Testis (tissue), 2 donors: ENCODE measurements at regions not wholly inside any gene's neighbourhood (a gene's known extent, or its start where the extent isn't known, plus 50 kb on each side); places are given as distances from the start of the nearest gene placed in this dataset.

Source experiments
- DNase-seq: peaks from one replicate; pipeline ENCODE4 v3.0.0-alpha.2; 2019
- H3K27ac ChIP-seq, 2 donors: fragments of 200-600 bp; sonication (generic); one replicate each; pipeline ENCODE4 v1.5.1; 2019
- H3K27me3 ChIP-seq: fragments of 200-600 bp; sonication (generic); one replicate; pipeline ENCODE4 v1.5.1; 2019
- H3K36me3 ChIP-seq: fragments of 200-600 bp; sonication (generic); one replicate; pipeline ENCODE4 v1.5.1; 2017; ENCODE audit warnings: low read depth; ENCODE audit errors: missing control alignments
- H3K4me1 ChIP-seq: fragments of 200-600 bp; sonication (generic); one replicate; pipeline ENCODE4 v1.5.1; 2019
- H3K4me3 ChIP-seq, 2 donors: fragments of 200-600 bp; sonication (generic); one replicate each; pipeline ENCODE4 v1.5.1; 2017 to 2019
- H3K9me3 ChIP-seq: fragments of 200-600 bp; sonication (generic); one replicate; pipeline ENCODE4 v1.5.1; 2017
- POLR2A ChIP-seq: fragments of 450-650 bp; IDR thresholded peaks from one replicate; pipeline ENCODE4 v1.6.1; 2017; ENCODE audit warnings: antibody characterized with exemption, mild to moderate bottlenecking, moderate library complexity
- WGBS, 2 donors: methylation state at CpG; one replicate each; pipeline ENCODE4 v1.1.5; 2018; 5-methylcytosine and 5-hydroxymethylcytosine counted together
- intact Hi-C: fragments of 100-400 bp; cut with DNase I; formaldehyde crosslinking; loops from one replicate; pipeline ENCODE4 v1.15.1; 2023; ENCODE audit warnings: low total_unique reads
- TF ChIP-seq, protein P1 (sequence below), 3 experiments: fragments of 450-650 bp in 2 of 3; fragments of 200-600 bp in 1 of 3; sonication (generic) in 1 of 3; IDR thresholded peaks; one replicate each; pipeline ENCODE4 v1.5.1; 2016 to 2019; ENCODE audit warnings: antibody characterized with exemption in 3 of 3, mild to moderate bottlenecking in 2 of 3, moderate library complexity in 1 of 3

DNA sequence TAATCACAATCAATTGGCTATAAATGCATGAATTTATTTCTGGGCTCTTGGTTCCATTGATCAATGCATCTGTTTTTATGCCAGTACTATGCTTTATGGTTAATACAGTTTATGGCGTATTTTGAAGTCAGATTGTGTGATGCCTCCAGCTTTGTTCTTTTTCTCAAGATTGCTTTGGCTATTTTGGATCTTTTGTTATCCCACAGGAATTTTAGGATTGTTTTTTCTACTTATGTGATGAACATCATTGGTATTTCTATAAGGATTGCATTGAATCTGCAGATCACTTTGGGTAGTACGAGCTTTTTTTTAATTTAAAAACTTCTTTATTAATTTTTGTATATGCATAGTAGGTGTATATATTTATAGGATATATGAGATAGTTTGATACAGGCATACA is 338.7 kb upstream of the IGFBP7 start:
- 49 to 77% methylated on average over 2 of the region's 2 CpGs for WGBS, 2 donors
- TF ChIP-seq POLR2A: no peak
- no peaks in the 10 kb centered on the region for H3K4me1 ChIP-seq
- DNase-seq: no peak
- no peaks in the 10 kb centered on the region for H3K27me3 ChIP-seq
- no peaks in the 10 kb centered on the region for H3K36me3 ChIP-seq
- H3K4me3 ChIP-seq: no peak overlapping the region
- intact Hi-C loops: no loop called here
- H3K9me3 ChIP-seq: no peaks in the 10 kb centered on the region
- H3K27ac ChIP-seq: no peak overlapping the region

DNA sequence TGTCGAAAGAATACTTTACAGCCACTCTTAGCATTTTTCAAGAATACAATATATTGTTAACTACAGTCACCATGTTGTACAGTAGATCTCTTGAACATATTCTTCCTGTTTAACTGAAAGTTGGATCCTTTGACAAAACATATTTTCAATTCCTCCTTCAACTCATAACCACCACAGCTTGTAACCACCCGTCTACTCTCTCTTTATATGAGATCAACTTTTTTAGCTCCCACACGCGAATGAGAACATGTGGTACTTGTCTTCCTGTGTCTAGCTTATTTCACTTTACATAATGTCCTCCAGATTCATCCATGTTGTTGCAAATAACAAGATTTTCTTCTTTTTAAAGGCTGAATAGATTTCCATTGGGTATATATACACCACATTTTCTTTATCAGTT is 338.3 kb upstream of the IGFBP7 start:
- 85 to 87% methylated on average over 4 of the region's 4 CpGs for WGBS, 2 donors
- Histone ChIP-seq H3K4me1 (no peaks in the 10 kb centered on the region), H3K36me3 (no peaks in the 10 kb centered on the region), H3K27ac (no peak overlapping the region), H3K27me3 (no peaks in the 10 kb centered on the region), H3K4me3 (no peak overlapping the region), H3K9me3 (no peaks in the 10 kb centered on the region)
- no peak for DNase-seq
- TF ChIP-seq POLR2A: no peak
- TF ChIP-seq, protein P1, sequence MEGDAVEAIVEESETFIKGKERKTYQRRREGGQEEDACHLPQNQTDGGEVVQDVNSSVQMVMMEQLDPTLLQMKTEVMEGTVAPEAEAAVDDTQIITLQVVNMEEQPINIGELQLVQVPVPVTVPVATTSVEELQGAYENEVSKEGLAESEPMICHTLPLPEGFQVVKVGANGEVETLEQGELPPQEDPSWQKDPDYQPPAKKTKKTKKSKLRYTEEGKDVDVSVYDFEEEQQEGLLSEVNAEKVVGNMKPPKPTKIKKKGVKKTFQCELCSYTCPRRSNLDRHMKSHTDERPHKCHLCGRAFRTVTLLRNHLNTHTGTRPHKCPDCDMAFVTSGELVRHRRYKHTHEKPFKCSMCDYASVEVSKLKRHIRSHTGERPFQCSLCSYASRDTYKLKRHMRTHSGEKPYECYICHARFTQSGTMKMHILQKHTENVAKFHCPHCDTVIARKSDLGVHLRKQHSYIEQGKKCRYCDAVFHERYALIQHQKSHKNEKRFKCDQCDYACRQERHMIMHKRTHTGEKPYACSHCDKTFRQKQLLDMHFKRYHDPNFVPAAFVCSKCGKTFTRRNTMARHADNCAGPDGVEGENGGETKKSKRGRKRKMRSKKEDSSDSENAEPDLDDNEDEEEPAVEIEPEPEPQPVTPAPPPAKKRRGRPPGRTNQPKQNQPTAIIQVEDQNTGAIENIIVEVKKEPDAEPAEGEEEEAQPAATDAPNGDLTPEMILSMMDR (IDR thresholded peaks at IDR 0.05): no peak
- intact Hi-C loops: no loop called here

DNA sequence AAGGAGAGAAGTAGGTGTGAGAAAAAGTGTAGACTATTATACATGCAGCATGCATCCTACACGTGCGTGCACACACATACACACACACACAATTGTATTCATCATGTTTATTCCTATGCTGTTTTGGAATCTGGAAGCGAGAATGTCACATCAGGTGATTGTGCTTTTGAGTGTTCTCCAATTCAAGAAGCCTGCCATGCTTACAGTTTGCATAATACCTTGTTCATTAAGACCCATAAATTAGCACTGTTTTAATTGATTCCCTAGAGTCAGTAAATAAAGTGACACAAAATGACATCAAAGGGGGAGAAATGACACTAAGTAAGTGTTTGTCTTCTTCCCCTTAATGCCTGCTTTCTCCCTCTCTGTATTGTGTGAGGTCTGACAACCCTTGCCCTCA is 336.1 kb upstream of the IGFBP7 start:
- TF ChIP-seq, protein P1 (IDR thresholded peaks at IDR 0.05): no peak
- TF ChIP-seq POLR2A: no peak
- Histone ChIP-seq H3K27me3 (no peaks in the 10 kb centered on the region), H3K27ac (no peak overlapping the region), H3K4me3 (no peak overlapping the region), H3K36me3 (no peaks in the 10 kb centered on the region), H3K9me3 (no peaks in the 10 kb centered on the region), H3K4me1 (no peaks in the 10 kb centered on the region)
- DNase-seq: no peak
- intact Hi-C loops: no loop called here
- WGBS, 2 donors: 86 to 87% methylated on average over 3 of the region's 3 CpGs

DNA sequence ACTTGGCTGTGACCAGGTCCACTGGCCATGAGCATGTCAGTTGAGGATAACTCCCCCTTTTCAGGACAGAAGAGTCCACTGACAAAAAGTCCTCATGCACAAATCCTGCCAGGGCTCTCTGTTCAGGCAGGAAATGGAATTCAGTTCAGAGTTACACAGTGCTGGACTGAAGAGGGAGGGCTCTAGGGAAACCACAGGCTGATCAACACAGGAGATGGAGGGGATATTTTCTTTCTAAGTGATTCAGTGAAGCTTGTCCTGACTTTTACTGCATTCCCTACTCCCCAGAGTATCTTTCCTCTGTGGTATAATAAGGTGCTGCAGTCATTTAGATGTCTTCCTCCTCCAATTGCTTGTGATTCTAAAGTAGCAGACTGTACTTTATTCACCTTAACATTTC is 335.5 kb upstream of the IGFBP7 start:
- no peak overlapping the region for H3K4me3 ChIP-seq
- H3K27me3 ChIP-seq: no peaks in the 10 kb centered on the region
- DNase-seq: no peak
- H3K9me3 ChIP-seq: no peaks in the 10 kb centered on the region
- no peaks in the 10 kb centered on the region for H3K4me1 ChIP-seq
- TF ChIP-seq, protein P1 (IDR thresholded peaks at IDR 0.05): no peak
- TF ChIP-seq POLR2A: no peak
- intact Hi-C loops: no loop called here
- H3K27ac ChIP-seq: no peak overlapping the region
- no peaks in the 10 kb centered on the region for H3K36me3 ChIP-seq

DNA sequence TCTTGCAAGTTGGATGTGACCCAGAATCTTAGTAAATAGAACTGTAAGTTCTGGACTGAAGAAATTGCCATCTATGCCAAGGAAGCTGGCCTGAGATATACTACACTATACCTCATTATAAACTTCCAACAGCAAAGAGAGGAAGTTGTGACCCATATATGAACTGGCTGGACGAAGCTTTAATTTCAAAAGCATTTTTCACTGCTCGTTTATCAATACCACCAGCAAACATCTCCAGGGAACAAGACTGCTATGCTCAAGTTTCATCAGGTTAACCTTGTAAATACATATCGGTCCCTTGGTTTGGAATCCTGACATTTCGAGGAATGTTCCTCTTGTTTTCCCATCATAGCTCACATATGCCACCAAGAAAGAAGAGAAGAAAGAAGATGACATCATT is 334.5 kb upstream of the IGFBP7 start:
- Histone ChIP-seq H3K27me3 (no peaks in the 10 kb centered on the region), H3K27ac (no peak overlapping the region), H3K36me3 (no peaks in the 10 kb centered on the region), H3K4me3 (no peak overlapping the region), H3K9me3 (no peaks in the 10 kb centered on the region), H3K4me1 (no peaks in the 10 kb centered on the region)
- WGBS, 2 donors: 62 to 73% methylated on average over 4 of the region's 4 CpGs
- no peak for TF ChIP-seq POLR2A
- TF ChIP-seq, protein P1 (IDR thresholded peaks at IDR 0.05): no peak
- no peak for DNase-seq
- intact Hi-C loops: no loop called here
